Small intestine (tissue), 7 donors: ENCODE measurements at regions not wholly inside any gene's neighbourhood (a gene's known extent, or its start where the extent isn't known, plus 50 kb on each side); places are given as distances from the start of the nearest gene placed in this dataset.
A peak's percentile ranks its signal among the peaks of the same experiment; 100 is the strongest.

Experiments
- DNase-seq, 2 donors: peaks; one replicate each; pipeline versions ENCODE4 v3.0.0 to v3.0.0-alpha.2; 2013
- FAIRE-seq: peaks from 2 replicates; lab custom pipeline; 2012; peaks lifted over from hg19 to GRCh38; lab: Jason Lieb, UNC
- H3K27ac ChIP-seq, 3 donors: one replicate each; pipeline ENCODE4 v1.5.1; 2013; ENCODE audit warnings: low read length in 2 of 3, mild to moderate bottlenecking in 2 of 3, control low read depth in 1 of 3, inconsistent platforms in 1 of 3, low read depth in 1 of 3, moderate library complexity in 1 of 3
- H3K27me3 ChIP-seq, 3 donors: one replicate each; pipeline ENCODE4 v1.6.1; 2013; ENCODE audit warnings: low read length in 3 of 3, inconsistent platforms in 1 of 3; ENCODE audit not compliant: control insufficient read depth in 3 of 3, insufficient read depth in 3 of 3
- H3K36me3 ChIP-seq, 3 donors: one replicate each; pipeline ENCODE4 v1.6.1; 2013; ENCODE audit warnings: low read length in 3 of 3, inconsistent platforms in 1 of 3, low read depth in 1 of 3, mild to moderate bottlenecking in 1 of 3, moderate library complexity in 1 of 3; ENCODE audit not compliant: control insufficient read depth in 3 of 3, insufficient read depth in 2 of 3
- H3K4me1 ChIP-seq, 3 donors: one replicate each; pipeline ENCODE4 v1.6.1; 2013; ENCODE audit warnings: low read length in 2 of 3, inconsistent platforms in 1 of 3, low read depth in 1 of 3, mild to moderate bottlenecking in 1 of 3, moderate library complexity in 1 of 3; ENCODE audit not compliant: control insufficient read depth in 3 of 3, insufficient read depth in 2 of 3
- H3K4me3 ChIP-seq, 3 donors: one replicate each; pipeline ENCODE4 v1.5.1; 2013; ENCODE audit warnings: low read length in 3 of 3, control low read depth in 1 of 3, inconsistent platforms in 1 of 3, low read depth in 1 of 3, mild to moderate bottlenecking in 1 of 3, moderate library complexity in 1 of 3
- H3K9me3 ChIP-seq, 2 donors: one replicate each; pipeline ENCODE4 v1.6.1; 2013; ENCODE audit warnings: low read depth in 1 of 2, low read length in 1 of 2; ENCODE audit not compliant: control insufficient read depth in 2 of 2, insufficient read depth in 1 of 2
- WGBS, 3 donors: extraction: QIAGEN DNeasy Blood & Tissue Kit; methylation state at CpG; one replicate each; pipeline ENCODE4 v1.1.7; 2013; 5-methylcytosine and 5-hydroxymethylcytosine counted together
- donor health status: healthy with polysubstance abuse.
- donor health status: control.
- donor health status: control.
- donor health status: Bipolar disorder and iron deficiency.
- donor health status: healthy.

DNA sequence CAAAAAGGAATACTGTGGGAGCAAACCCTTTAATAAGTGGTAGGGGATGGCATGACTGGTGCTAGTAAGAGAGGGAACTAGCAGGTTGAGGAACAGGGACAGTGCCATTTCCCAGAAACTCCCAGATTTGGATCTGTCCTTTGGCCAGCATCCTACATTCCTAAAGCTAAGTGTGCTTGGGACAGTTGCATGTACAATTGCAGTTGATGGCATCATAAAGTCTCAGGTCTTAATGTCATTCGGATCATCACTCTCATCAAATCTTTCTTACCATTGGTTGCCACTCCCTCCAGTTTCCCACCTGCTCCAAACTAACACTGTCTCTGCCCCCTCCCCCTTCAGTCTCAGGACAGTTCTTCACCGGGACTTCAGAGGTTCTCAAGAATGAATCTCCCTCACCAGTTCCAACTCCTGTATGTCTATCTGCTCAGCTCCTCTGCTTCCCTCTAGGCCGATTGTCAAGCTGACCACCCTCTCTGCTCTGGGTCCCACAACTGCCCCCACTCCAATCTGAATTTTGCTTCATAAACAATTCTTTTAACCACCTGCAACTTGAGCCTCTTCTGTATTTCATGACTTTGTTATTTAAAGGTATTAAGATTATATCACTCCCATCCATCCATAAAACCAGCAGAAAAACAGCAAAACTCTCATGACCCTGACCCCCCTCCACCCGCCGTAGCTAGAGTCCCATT lies 260.8 kb downstream of the CGGBP1 start:
- Histone ChIP-seq H3K9me3 (no peaks in the 10 kb centered on the region), H3K36me3 (no peaks in the 10 kb centered on the region), H3K4me3 (no peak overlapping the region), H3K27ac (no peak overlapping the region), H3K27me3 (peaks cover 0 to 10% (median 7%) of the 10 kb centered on the region in 3 donors), H3K4me1 (no peaks in the 10 kb centered on the region)
- DNase-seq, result no peak
- FAIRE-seq, result no peak
- 68 to 83% (median 74%) methylated on average over 5 of the region's 5 CpGs for WGBS, 3 donors

DNA sequence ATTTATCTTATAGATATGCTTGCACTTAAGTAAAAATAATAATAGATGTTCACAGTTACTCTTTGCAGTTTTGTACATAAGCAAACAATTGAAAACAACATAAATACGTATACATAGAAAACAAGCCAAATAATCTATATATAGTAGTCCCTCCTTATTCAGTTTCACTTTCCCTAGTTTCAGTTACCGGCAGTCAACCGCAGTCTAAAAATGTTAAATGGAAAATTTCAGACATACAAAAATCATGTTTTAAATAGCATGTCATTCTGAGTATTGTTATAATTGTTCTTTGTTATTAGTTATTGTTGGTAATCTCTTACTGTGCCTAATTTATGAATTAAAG lies 262.0 kb downstream of the CGGBP1 start:
- H3K27ac ChIP-seq, result no peak overlapping the region
- no peak overlapping the region for H3K4me3 ChIP-seq
- H3K36me3 ChIP-seq, result no peaks in the 10 kb centered on the region
- no peak for FAIRE-seq
- 49 to 65% (median 54%) methylated on average over 3 of the region's 3 CpGs for WGBS, 3 donors
- H3K9me3 ChIP-seq, result no peaks in the 10 kb centered on the region
- H3K27me3 ChIP-seq, result peaks cover 0 to 21% (median 9%) of the 10 kb centered on the region in 3 donors
- no peak for DNase-seq
- H3K4me1 ChIP-seq, result no peaks in the 10 kb centered on the region

DNA sequence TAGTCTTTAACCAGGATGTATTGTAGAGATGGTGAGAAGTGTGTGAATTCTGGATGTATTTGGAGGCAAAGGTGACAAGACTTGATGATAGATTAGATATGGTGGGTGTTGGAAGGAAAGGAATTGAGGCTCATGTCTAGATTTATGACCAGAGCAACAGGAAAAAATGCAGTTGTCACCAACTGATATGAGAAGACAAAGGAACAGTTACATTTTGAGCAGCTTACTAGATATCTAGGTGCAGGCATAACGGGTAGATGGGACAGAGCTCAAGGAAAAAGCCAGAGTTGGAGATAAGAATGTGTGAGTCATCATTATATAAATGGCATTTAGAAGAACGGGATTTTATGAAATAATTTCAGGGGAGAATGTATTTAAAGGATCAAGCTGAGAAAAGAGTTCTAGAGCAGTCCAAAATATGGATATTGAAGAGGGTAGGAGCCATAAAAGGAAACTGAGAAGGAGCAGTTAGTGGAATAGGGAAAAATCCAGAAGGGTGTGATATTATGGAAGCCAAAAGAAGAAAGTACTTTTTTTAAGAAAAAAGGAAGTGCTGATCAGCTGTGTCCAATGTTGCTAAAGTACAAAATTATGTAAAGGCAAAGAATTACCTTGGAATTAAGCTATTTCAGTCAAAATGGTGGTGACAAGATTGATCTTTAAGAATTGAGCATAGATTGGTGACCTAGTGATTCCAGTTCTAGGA lies 262.5 kb downstream of the CGGBP1 start:
- 5 to 28% (median 11%) methylated on average over 2 of the region's 2 CpGs for WGBS, 3 donors
- FAIRE-seq, result no peak
- no peak for DNase-seq
- no peak overlapping the region for H3K4me3 ChIP-seq
- H3K4me1 ChIP-seq, result no peaks in the 10 kb centered on the region
- no peaks in the 10 kb centered on the region for H3K9me3 ChIP-seq
- H3K36me3 ChIP-seq, result no peaks in the 10 kb centered on the region
- no peak overlapping the region for H3K27ac ChIP-seq
- peaks cover 0 to 23% (median 9%) of the 10 kb centered on the region in 3 donors for H3K27me3 ChIP-seq

DNA sequence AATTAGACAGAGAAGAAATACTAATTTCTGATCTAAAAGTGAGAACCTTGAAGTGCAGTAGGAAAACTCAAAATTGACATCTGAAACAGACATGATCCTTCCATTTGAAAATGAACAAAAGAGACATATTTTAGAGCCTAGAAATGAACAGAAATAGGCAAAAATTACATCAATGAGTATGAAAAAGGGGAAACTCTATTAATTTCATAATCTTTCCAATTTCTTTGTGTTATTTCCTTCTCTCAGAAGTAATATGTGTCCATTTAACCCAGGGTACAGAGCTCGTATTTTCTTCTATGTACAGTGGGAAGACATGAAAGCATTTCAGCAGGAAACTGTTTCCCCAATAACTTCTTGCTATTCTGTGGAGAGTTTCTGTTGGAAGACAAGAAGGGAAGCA lies 263.1 kb downstream of the CGGBP1 start:
- DNase-seq (no peak), FAIRE-seq (no peak)
- Histone ChIP-seq H3K27ac (no peak overlapping the region), H3K4me3 (no peak overlapping the region), H3K4me1 (no peaks in the 10 kb centered on the region), H3K36me3 (no peaks in the 10 kb centered on the region), H3K27me3 (peaks cover 0 to 23% (median 9%) of the 10 kb centered on the region in 3 donors), H3K9me3 (no peaks in the 10 kb centered on the region)
- WGBS, 3 donors, result 38 to 59% (median 58%) methylated on average over 1 of the region's 1 CpG

DNA sequence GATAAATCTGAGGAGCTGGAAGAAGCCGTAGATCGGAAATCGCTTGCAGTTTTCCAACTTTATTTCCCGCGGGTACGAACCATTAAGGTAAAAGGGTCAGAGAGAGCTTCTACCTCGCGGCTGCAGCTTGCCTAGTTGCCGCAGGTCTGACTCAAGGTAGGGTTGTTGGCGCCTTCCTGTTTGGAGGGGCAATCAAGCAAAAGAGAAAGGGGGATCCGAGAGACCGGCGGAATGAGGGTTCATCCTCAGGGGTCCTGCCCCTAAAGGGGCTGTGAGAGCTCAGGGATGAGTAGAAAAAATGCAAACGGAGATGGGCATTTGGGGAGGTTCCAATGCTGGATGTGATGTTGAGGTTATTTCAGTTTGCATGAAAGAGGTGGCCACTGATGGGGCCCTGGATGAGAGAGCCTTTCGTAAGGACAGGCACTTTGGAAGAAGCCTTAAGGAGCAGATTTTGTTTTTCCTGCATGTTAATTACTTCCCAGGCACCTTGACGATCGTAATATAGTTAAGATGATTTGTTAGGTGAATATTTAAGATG lies 265.4 kb downstream of the CGGBP1 start:
- Histone ChIP-seq H3K4me3 (no peak overlapping the region), H3K27me3 (peaks cover 0 to 23% (median 9%) of the 10 kb centered on the region in 3 donors)
- WGBS, 3 donors, result 8 to 14% (median 10%) methylated on average over 17 of the region's 17 CpGs

DNA sequence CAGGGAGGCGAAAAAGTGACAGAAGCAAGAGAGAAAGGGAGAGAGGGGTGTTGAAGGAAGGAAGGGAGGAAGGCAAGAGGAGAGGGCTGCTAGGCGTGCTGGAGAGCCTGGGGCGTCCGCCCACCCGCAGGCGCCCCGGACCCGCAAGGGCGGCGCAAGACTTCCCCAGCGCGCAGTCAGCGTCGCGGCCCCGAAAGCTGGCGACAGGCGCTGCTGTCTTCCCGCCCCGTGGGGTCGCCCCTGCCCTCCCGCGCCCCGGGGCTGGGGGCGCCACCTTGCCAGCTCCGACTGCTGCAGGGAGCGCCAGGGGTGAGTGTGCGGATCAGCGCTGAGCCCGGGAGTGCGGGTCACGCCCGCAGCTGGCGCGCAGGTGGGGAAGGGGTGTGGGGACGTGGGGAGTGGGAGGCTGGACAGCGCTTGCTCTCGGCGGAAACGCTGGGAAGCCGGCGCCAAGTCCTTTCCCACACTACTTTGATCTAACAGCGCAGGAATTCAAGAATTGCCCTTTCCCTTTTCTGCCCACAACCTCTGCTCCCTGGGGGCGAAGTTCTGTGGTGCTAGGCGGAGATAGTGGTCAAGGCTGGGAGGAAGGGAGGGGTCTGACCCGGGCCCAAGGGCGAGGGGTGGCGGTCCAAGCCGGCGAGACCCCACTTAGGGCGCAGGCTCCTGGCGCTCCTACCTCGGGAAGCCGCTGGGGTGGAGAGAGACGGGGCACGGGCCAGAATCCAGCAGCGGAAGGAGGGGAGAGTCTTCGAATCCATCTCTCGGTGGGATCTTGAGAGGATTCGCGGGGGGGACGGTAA lies 266.1 kb downstream of the CGGBP1 start, which contains the start of gene HTR1F:
HTR1F (plus strand) TSS at position 173 of the 803 bp plus-strand sequence.
- 2 to 9% (median 8%) methylated on average over 45 to 62 of the region's 62 CpGs for WGBS, 3 donors
- H3K9me3 ChIP-seq, result no peaks in the 10 kb centered on the region
- no peak within 1 kb of the TSS for H3K27ac ChIP-seq
- no peaks in the 10 kb centered on the region for H3K4me1 ChIP-seq
- peaks cover 0 to 23% (median 9%) of the 10 kb centered on the region in 3 donors for H3K27me3 ChIP-seq
- H3K4me3 ChIP-seq, result no peak within 1 kb of the TSS
- FAIRE-seq, result no peak
- no peaks in the 10 kb centered on the region for H3K36me3 ChIP-seq
- peak in 1 of 2 donors; percentile 4 for DNase-seq

More for the DNA sequence above, 265.4 kb downstream of the CGGBP1 start:
- no peaks in the 10 kb centered on the region for H3K36me3 ChIP-seq
- H3K9me3 ChIP-seq, result no peaks in the 10 kb centered on the region
- H3K27ac ChIP-seq, result no peak overlapping the region
- H3K4me1 ChIP-seq, result no peaks in the 10 kb centered on the region
- FAIRE-seq (no peak), DNase-seq (no peak)

DNA sequence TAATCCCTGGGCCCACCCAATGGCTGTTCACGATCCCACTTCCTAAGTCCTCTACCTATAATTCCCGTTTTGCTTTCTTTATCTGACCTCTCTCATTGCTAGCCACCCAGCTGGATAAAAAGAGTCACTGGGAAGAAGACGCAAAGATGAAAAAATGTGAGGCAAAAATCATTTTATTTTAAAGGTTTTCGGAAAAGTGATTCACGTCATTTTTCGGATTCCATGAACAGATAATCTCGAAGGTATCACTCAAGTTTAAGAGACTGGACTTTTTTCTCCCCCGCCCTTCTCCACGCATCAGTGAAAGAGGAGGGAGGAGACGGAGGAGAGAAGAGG lies 266.6 kb downstream of the CGGBP1 start:
- FAIRE-seq (no peak), DNase-seq (no peak)
- H3K36me3 ChIP-seq, result no peaks in the 10 kb centered on the region
- H3K27ac ChIP-seq, result no peak overlapping the region
- H3K4me1 ChIP-seq, result no peaks in the 10 kb centered on the region
- H3K27me3 ChIP-seq, result peaks cover 0 to 23% (median 9%) of the 10 kb centered on the region in 3 donors
- WGBS, 3 donors, result 19 to 27% (median 24%) methylated on average over 10 of the region's 10 CpGs
- no peaks in the 10 kb centered on the region for H3K9me3 ChIP-seq
- no peak overlapping the region for H3K4me3 ChIP-seq
